Karpas-422 (cell line): ENCODE measurements at regions not wholly inside any gene's neighbourhood (a gene's known extent, or its start where the extent isn't known, plus 50 kb on each side); places are given as distances from the start of the nearest gene placed in this dataset.

Source experiments
- DNase-seq: peaks from one replicate; pipeline ENCODE4 v3.0.0-alpha.2; 2015
- H2AFZ ChIP-seq: fragments of 200-600 bp; sonication (generic); 2 replicates; pipeline ENCODE4 v1.6.1; 2014; ENCODE audit warnings: antibody characterized with exemption, low read length, mixed read lengths
- H3K27ac ChIP-seq: fragments of 200-600 bp; sonication (generic); 2 replicates; pipeline ENCODE4 v1.5.1; 2014; ENCODE audit warnings: mild to moderate bottlenecking, low read length, moderate library complexity
- H3K27me3 ChIP-seq: fragments of 200-600 bp; sonication (generic); 2 replicates; pipeline ENCODE4 v1.6.1; 2014; ENCODE audit warnings: low read length, mixed read lengths
- H3K36me3 ChIP-seq: fragments of 200-600 bp; sonication (generic); 2 replicates; pipeline ENCODE4 v1.6.1; 2014; ENCODE audit warnings: low read length, mixed read lengths; ENCODE audit not compliant: insufficient read depth
- H3K4me1 ChIP-seq: fragments of 200-600 bp; sonication (generic); 2 replicates; pipeline ENCODE4 v1.6.1; 2014; ENCODE audit warnings: mild to moderate bottlenecking, low read length, mixed read lengths
- H3K4me2 ChIP-seq: fragments of 200-600 bp; sonication (generic); 2 replicates; pipeline ENCODE4 v1.6.1; 2014; ENCODE audit warnings: low read length, low read depth, mild to moderate bottlenecking; ENCODE audit not compliant: poor library complexity, severe bottlenecking
- H3K4me3 ChIP-seq: fragments of 200-600 bp; sonication (generic); 2 replicates; pipeline ENCODE4 v1.5.1; 2014; ENCODE audit warnings: mild to moderate bottlenecking, antibody characterized with exemption, low read length, mixed read lengths
- H3K79me2 ChIP-seq: fragments of 200-600 bp; sonication (generic); 2 replicates; pipeline ENCODE4 v1.6.1; 2014; ENCODE audit warnings: mild to moderate bottlenecking, low read length, mixed read lengths
- H3K9ac ChIP-seq: fragments of 200-600 bp; sonication (generic); 2 replicates; pipeline ENCODE4 v1.6.0; 2014; ENCODE audit warnings: low read length
- H3K9me2 ChIP-seq: fragments of 200-600 bp; sonication (generic), shearing (Covaris generic); replicated peaks from 2 replicates; pipeline ENCODE4 v1.6.0; 2014; ENCODE audit warnings: mild to moderate bottlenecking, low read length, moderate library complexity; ENCODE audit not compliant: insufficient read depth
- H3K9me3 ChIP-seq: fragments of 300-700, 200-600 bp; sonication (generic); 2 replicates; pipeline ENCODE4 v1.6.1; 2014; ENCODE audit warnings: low read length, mixed read lengths
- H4K20me1 ChIP-seq: fragments of 200-600 bp; sonication (generic); 2 replicates; pipeline ENCODE4 v1.6.1; 2014; ENCODE audit warnings: mild to moderate bottlenecking, antibody characterized with exemption, low read length, low read depth; ENCODE audit not compliant: insufficient read depth

- Histone ChIP-seq H3K9ac (no peak overlapping the region), H3K27me3 (no peaks in the 10 kb centered on the region), H3K4me2 (no peak overlapping the region), H3K4me3 (no peak overlapping the region), H3K27ac (no peak overlapping the region), H4K20me1 (no peaks in the 10 kb centered on the region), H3K36me3 (no peaks in the 10 kb centered on the region), H2AFZ (no peak overlapping the region), H3K4me1 (peaks cover 4% of the 10 kb centered on the region; the same call in 1 of the 2 replicates), H3K9me2 (no peaks in the 10 kb centered on the region), H3K9me3 (no peaks in the 10 kb centered on the region), H3K79me2 (no peaks in the 10 kb centered on the region)
- DNase-seq = no peak
Measured at GRCh38 chr12:69150083-69150795, 89.1 kb upstream of the CPSF6 start.

DNA sequence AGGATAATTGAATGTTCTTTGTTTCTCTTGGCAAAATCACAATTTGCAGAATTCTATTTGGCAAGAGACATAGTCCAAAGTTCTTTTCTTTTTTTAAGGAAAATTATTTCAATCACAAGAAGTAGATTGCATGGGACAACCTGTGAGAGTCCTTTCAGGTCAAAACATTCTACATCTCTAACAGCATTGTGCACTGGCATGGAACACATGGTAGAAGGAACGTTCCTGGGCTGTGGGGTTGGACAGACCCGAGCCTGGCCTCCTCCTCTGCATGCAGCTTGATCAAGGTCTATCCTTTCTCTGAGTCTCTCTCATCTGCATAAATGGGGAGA is 88.6 kb upstream of the CPSF6 start:
- H3K9me3 ChIP-seq = no peaks in the 10 kb centered on the region
- no peak overlapping the region for H3K4me3 ChIP-seq
- no peak overlapping the region for H3K27ac ChIP-seq
- no peak for DNase-seq
- no peaks in the 10 kb centered on the region for H3K79me2 ChIP-seq
- H4K20me1 ChIP-seq = no peaks in the 10 kb centered on the region
- no peaks in the 10 kb centered on the region for H3K36me3 ChIP-seq
- H3K27me3 ChIP-seq = no peaks in the 10 kb centered on the region
- H3K9ac ChIP-seq = no peak overlapping the region
- H3K4me1 ChIP-seq = peaks cover 4% of the 10 kb centered on the region; the same call in 1 of the 2 replicates
- no peaks in the 10 kb centered on the region for H3K9me2 ChIP-seq
- no peak overlapping the region for H3K4me2 ChIP-seq
- no peak overlapping the region for H2AFZ ChIP-seq

DNA sequence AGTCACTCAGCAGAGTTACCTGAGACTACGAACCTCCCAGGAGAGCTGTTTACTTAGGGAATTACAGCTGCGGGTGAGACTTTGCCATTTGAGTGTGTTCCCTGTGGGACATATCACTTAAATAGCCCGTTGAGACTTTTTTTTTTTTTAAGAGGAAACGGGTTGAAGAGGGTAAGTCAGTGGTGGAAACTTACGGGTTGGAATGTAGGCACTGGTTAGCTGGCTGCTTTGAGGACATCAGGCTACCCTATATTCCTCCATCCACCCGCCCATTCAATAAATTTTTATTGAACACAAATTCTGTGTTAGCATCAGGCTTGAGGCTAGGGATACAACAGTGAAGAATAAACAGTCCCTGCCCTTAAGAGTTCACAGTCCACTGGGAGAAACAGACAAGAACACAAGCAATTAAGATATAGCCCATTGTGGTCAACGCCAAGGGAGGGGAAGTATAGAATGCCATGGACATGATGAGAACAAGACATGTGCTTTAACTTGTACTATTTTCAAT is 88.1 kb upstream of the CPSF6 start:
- Histone ChIP-seq H3K9me2 (no peaks in the 10 kb centered on the region), H4K20me1 (no peaks in the 10 kb centered on the region), H3K27me3 (no peaks in the 10 kb centered on the region), H3K9ac (no peak overlapping the region), H3K79me2 (no peaks in the 10 kb centered on the region), H3K36me3 (no peaks in the 10 kb centered on the region), H3K27ac (no peak overlapping the region), H3K9me3 (no peaks in the 10 kb centered on the region), H3K4me1 (peaks cover 4% of the 10 kb centered on the region; the same call in 1 of the 2 replicates), H3K4me2 (no peak overlapping the region), H2AFZ (no peak overlapping the region), H3K4me3 (no peak overlapping the region)
- no peak for DNase-seq

DNA sequence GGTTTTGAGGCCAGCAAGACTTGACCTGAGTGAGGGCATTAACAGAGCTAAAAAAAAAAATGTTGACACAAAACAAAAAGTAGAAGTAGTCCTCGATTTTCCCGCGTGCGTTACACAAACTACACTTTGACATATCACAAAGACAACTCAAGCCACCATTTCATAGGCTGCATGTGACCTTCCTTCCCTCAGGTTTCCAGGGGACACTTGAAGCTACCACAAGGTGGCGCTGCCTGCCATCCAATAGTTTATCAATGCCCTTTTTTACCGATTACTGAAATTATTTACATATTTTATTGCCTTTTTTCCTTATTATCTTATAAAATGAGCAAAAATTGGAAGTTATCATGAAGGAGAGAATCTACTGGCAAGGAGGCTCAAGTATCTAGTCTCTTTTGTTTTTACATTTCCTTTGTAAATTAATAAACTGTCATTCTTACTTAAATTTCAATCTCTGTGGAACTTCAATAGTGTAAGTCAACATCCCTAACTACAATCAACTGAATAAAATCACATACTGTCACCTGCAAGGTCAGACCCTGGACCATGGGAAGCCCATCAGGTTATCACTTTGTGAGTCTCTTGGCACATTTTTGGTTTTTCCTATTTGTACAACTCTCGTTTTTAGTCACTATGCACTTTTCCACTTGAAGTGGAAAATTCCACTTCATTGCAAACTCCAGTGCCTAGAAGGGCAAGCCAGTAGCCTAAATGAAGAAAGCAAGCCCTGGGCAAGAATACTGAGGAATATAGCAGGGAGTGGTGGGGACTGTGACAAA is 84.6 kb upstream of the CPSF6 start:
- Histone ChIP-seq H3K9ac (no peak overlapping the region), H3K4me3 (no peak overlapping the region), H3K4me1 (peaks cover 12% of the 10 kb centered on the region), H2AFZ (no peak overlapping the region), H3K9me2 (no peaks in the 10 kb centered on the region), H3K27me3 (no peaks in the 10 kb centered on the region), H3K4me2 (peak overlapping the region; percentile 18), H3K9me3 (no peaks in the 10 kb centered on the region), H3K79me2 (no peaks in the 10 kb centered on the region), H3K27ac (no peak overlapping the region), H4K20me1 (no peaks in the 10 kb centered on the region), H3K36me3 (no peaks in the 10 kb centered on the region)
- peak; percentile 88 for DNase-seq

DNA sequence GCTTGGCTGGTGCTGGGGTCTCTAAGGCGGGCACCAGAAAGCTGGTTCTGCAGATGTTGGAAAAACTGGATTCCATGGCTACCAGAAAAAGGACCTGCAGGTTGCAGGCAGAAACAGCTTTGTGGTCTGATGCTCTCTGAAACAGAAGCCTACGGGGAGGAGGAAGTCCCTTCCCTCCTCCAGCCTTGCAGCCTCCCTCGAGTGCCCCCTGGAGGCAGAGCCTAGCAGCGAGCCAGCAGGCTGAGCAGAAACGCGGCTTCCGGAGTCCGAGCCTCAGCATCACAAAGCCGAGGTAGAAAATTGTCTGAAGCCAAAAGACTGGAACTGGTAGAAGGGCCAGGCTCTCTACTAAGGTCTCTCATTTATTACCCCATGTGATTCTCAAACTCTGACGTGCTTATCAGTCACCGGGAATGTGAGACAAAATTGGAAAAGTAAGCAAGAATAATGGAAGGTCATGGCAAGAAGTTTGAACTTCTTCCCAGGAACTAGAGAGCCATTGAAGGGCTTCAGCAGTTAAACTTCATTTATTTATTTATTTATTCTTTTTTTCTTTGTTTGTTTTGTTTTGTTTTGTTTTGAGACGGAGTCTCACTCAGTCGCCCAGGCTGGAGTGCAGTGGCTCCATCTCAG is 82.2 kb upstream of the CPSF6 start:
- Histone ChIP-seq H3K9ac (peak overlapping the region; percentile 63), H3K4me1 (peaks cover 12% of the 10 kb centered on the region), H3K27me3 (no peaks in the 10 kb centered on the region), H2AFZ (peak overlapping the region; percentile 99), H3K79me2 (no peaks in the 10 kb centered on the region), H3K9me2 (no peaks in the 10 kb centered on the region), H4K20me1 (no peaks in the 10 kb centered on the region), H3K27ac (no peak overlapping the region), H3K4me2 (peak overlapping the region; percentile 61), H3K9me3 (no peaks in the 10 kb centered on the region), H3K36me3 (no peaks in the 10 kb centered on the region), H3K4me3 (peak overlapping the region; percentile 50; the same call in 1 of the 2 replicates)
- DNase-seq = peak; percentile 95

- H3K4me3 ChIP-seq = no peak overlapping the region
- no peak overlapping the region for H3K9ac ChIP-seq
- H3K4me2 ChIP-seq = no peak overlapping the region
- H3K36me3 ChIP-seq = no peaks in the 10 kb centered on the region
- no peaks in the 10 kb centered on the region for H3K9me3 ChIP-seq
- H3K4me1 ChIP-seq = peaks cover 5% of the 10 kb centered on the region
- DNase-seq = no peak
- no peaks in the 10 kb centered on the region for H4K20me1 ChIP-seq
- H3K9me2 ChIP-seq = no peaks in the 10 kb centered on the region
- no peak overlapping the region for H2AFZ ChIP-seq
- no peaks in the 10 kb centered on the region for H3K27me3 ChIP-seq
- no peak overlapping the region for H3K27ac ChIP-seq
- H3K79me2 ChIP-seq = no peaks in the 10 kb centered on the region
Measured at GRCh38 chr12:69161829-69162228, 77.5 kb upstream of the CPSF6 start.

- Histone ChIP-seq H3K27me3 (no peaks in the 10 kb centered on the region), H3K9me2 (no peaks in the 10 kb centered on the region), H3K4me3 (no peak overlapping the region), H3K4me2 (no peak overlapping the region), H4K20me1 (no peaks in the 10 kb centered on the region), H3K9ac (no peak overlapping the region), H3K9me3 (no peaks in the 10 kb centered on the region), H2AFZ (no peak overlapping the region), H3K4me1 (no peaks in the 10 kb centered on the region), H3K27ac (no peak overlapping the region), H3K79me2 (no peaks in the 10 kb centered on the region), H3K36me3 (no peaks in the 10 kb centered on the region)
- DNase-seq = no peak
Measured at GRCh38 chr12:69163681-69164362, 75.5 kb upstream of the CPSF6 start.
